ENCODE measurements at regions not wholly inside any gene's neighbourhood (a gene's known extent, or its start where the extent isn't known, plus 50 kb on each side); places are given as distances from the start of the nearest gene placed in this dataset.

GRCh38 chr4:3826247-3827172 lies 60.3 kb downstream of the ADRA2C start:
- intact Hi-C loops (cut with DNase I; ENCODE audit: low total_unique reads): no loop called here
- no peak overlapping the region for H3K4me3 ChIP-seq

GRCh38 chr4:3827616-3828492 lies 61.7 kb downstream of the ADRA2C start:
- intact Hi-C loops (cut with DNase I; ENCODE audit: low total_unique reads): no loop called here
- Histone ChIP-seq H3K9me3 (no peaks in the 10 kb centered on the region), H3K36me3 (no peaks in the 10 kb centered on the region), H3K4me1 (peaks cover 0 to 19% (median 18%) of the 10 kb centered on the region in 4 donors), H3K27me3 (peaks cover 0 to 3% of the 10 kb centered on the region in 2 donors), H3K4me3 (peak overlapping the region in 1 of 2 donors; percentile 38), H3K27ac (peak overlapping the region; percentile 53 to 64)
- TF ChIP-seq CTCF (IDR thresholded peaks at IDR 0.05): no peak
- peak; percentile 66 to 93 for DNase-seq

More at GRCh38 chr4:3826247-3827172, 60.3 kb downstream of the ADRA2C start:
- Histone ChIP-seq H3K27me3 (peaks cover 0 to 11% of the 10 kb centered on the region in 2 donors), H3K36me3 (no peaks in the 10 kb centered on the region), H3K9me3 (no peaks in the 10 kb centered on the region), H3K4me1 (peaks cover 0 to 19% (median 18%) of the 10 kb centered on the region in 4 donors), H3K27ac (peak overlapping the region in 1 of 2 donors; percentile 53)
- TF ChIP-seq CTCF (IDR thresholded peaks at IDR 0.05): no peak
- DNase-seq: no peak

- peak overlapping the region in 1 of 2 donors; percentile 53 for H3K27ac ChIP-seq
- TF ChIP-seq CTCF (IDR thresholded peaks at IDR 0.05): no peak
These were observed 62.4 kb downstream of the ADRA2C start for GRCh38 chr4:3828546-3828945.

GRCh38 chr4:3829211-3829955 lies 63.2 kb downstream of the ADRA2C start:
- Histone ChIP-seq H3K4me1 (peaks cover 0 to 19% (median 18%) of the 10 kb centered on the region in 4 donors), H3K27ac (no peak overlapping the region), H3K4me3 (no peak overlapping the region), H3K27me3 (peaks cover 0 to 19% of the 10 kb centered on the region in 2 donors), H3K36me3 (no peaks in the 10 kb centered on the region), H3K9me3 (no peaks in the 10 kb centered on the region)
- no peak for DNase-seq
- no peak for TF ChIP-seq CTCF (IDR thresholded peaks at IDR 0.05)
- intact Hi-C loops (cut with DNase I; ENCODE audit: low total_unique reads): no loop called here

More at GRCh38 chr4:3828546-3828945, 62.4 kb downstream of the ADRA2C start:
- H3K27me3 ChIP-seq: peaks cover 0 to 10% of the 10 kb centered on the region in 2 donors
- intact Hi-C loops (cut with DNase I; ENCODE audit: low total_unique reads): no loop called here
- no peak overlapping the region for H3K4me3 ChIP-seq
- H3K4me1 ChIP-seq: peaks cover 0 to 19% (median 18%) of the 10 kb centered on the region in 4 donors
- DNase-seq: no peak
- H3K36me3 ChIP-seq: no peaks in the 10 kb centered on the region
- no peaks in the 10 kb centered on the region for H3K9me3 ChIP-seq

Data from tibial artery (tissue), 4 donors.